Panc1 (cell line): ENCODE measurements at regions not wholly inside any gene's neighbourhood (a gene's known extent, or its start where the extent isn't known, plus 50 kb on each side); places are given as distances from the start of the nearest gene placed in this dataset.

ENCODE experiments used
- ATAC-seq: fragments of 200-7000 bp; cut with Tn5 transposase; 2 replicates; pipeline ENCODE4 v1.9.1; 2020; ENCODE audit warnings: mild to moderate bottlenecking, moderate library complexity
- BruUV-seq: library from RNA; stranded (reverse); fragments of 400-500 nt; replicated peaks from 2 replicates; lab custom pipeline; 2021; lab: Mats Ljungman, UMichigan
- CTCF ChIA-PET: fragments of 300-600 bp; sonication (Branson Sonifier 250); formaldehyde crosslinking; loops from one replicate; lab custom pipeline; 2022; ENCODE audit warnings: antibody characterized with exemption; lab: Charles Lee
- POLR2A ChIA-PET: fragments of 300-600 bp; sonication (Branson Sonifier 250); formaldehyde crosslinking; loops from one replicate; lab custom pipeline; 2022; ENCODE audit warnings: antibody characterized with exemption; lab: Charles Lee
- DNase-seq: peaks from one replicate; pipeline ENCODE4 v3.0.0-alpha.2; 2010; ENCODE audit warnings: low read depth, low spot score
- H3K27ac ChIP-seq: 2 replicates; pipeline ENCODE4 v1.5.1; 2011; ENCODE audit warnings: mild to moderate bottlenecking, low read length, inconsistent platforms
- H3K27me3 ChIP-seq: fragments of 200-500 bp; sonication (Bioruptor generic); 2 replicates; pipeline ENCODE4 v1.6.0; 2014; ENCODE audit warnings: low read length, inconsistent platforms; ENCODE audit not compliant: control insufficient read depth, insufficient read depth
- H3K36me3 ChIP-seq: fragments of 200-500 bp; sonication (Bioruptor generic); 2 replicates; pipeline ENCODE4 v1.5.1; 2014; ENCODE audit warnings: inconsistent platforms, mild to moderate bottlenecking, low read length, moderate library complexity; ENCODE audit not compliant: control insufficient read depth, insufficient read depth
- H3K4me1 ChIP-seq: 2 replicates; pipeline ENCODE4 v1.5.1; 2011; ENCODE audit warnings: inconsistent platforms, mild to moderate bottlenecking, low read length, moderate library complexity; ENCODE audit not compliant: control insufficient read depth, insufficient read depth
- H3K4me3 ChIP-seq, 2 experiments: 2 replicates each; pipeline ENCODE4 v1.5.1; 2011 to 2012; ENCODE audit warnings: low read depth in 2 of 2, low read length in 2 of 2, mild to moderate bottlenecking in 2 of 2, inconsistent platforms in 1 of 2, moderate library complexity in 1 of 2
- H3K9me3 ChIP-seq: fragments of 200-500 bp; sonication (Bioruptor generic); 2 replicates; pipeline ENCODE4 v1.5.1; 2014; ENCODE audit warnings: low read depth, mild to moderate bottlenecking, inconsistent platforms, low read length, moderate library complexity; ENCODE audit not compliant: control insufficient read depth, insufficient read depth
- CTCF ChIP-seq: fragments of 450-650 bp; IDR thresholded peaks from 2 replicates; pipeline ENCODE4 v1.5.1; 2017; ENCODE audit warnings: mild to moderate bottlenecking
- POLR2AphosphoS5 ChIP-seq: IDR thresholded peaks from 2 replicates; pipeline ENCODE4 v1.6.1; 2012; ENCODE audit warnings: mild to moderate bottlenecking, low read depth, low read length, moderate library complexity
- REST ChIP-seq, 2 experiments: IDR thresholded peaks; 2 replicates each; pipeline ENCODE4 v1.6.1; 2011 to 2012; ENCODE audit warnings: low read depth in 2 of 2, control low read depth in 1 of 2, low read length in 1 of 2, mild to moderate bottlenecking in 1 of 2, moderate library complexity in 1 of 2; ENCODE audit not compliant: insufficient read depth in 1 of 2
- SIN3A ChIP-seq: IDR thresholded peaks from 2 replicates; pipeline ENCODE4 v1.6.1; 2012; ENCODE audit warnings: low read depth, mild to moderate bottlenecking, low read length, moderate library complexity, borderline replicate concordance; ENCODE audit not compliant: insufficient read depth
- TCF7L2 ChIP-seq: IDR thresholded peaks from 2 replicates; pipeline ENCODE4 v1.6.1; 2011; ENCODE audit warnings: mild to moderate bottlenecking, low read depth, low read length, inconsistent platforms
- in situ Hi-C: cut with HindIII; loops from 2 replicates; pipeline ENCODE4 v1.10.0; 2016; ENCODE audit warnings: low sequenced_read_pairs, low pct_unique_long_range_greater_than_20kb
- intact Hi-C: fragments of 100-400 bp; cut with micrococcal nuclease; formaldehyde crosslinking; loops from one replicate; pipeline ENCODE4 v1.10.0; 2022; ENCODE audit not compliant: unreplicated experiment

- ChIA-PET POLR2A (no interaction called here), CTCF (no interaction called here)
- intact Hi-C loops (no loop called here), in situ Hi-C loops (no loop called here)
- Histone ChIP-seq H3K27ac (no peak overlapping the region), H3K4me1 (no peaks in the 10 kb centered on the region), H3K4me3 (no peak overlapping the region), H3K27me3 (peaks cover 3% of the 10 kb centered on the region; the same call in 1 of the 2 replicates), H3K9me3 (no peaks in the 10 kb centered on the region), H3K36me3 (no peaks in the 10 kb centered on the region)
- TF ChIP-seq CTCF: no peak
- TF ChIP-seq TCF7L2: no peak
- TF ChIP-seq REST (IDR thresholded peaks at IDR 0.05; ENCODE audit: insufficient read depth in 1 of 2, low read depth in 2 of 2, low read length in 1 of 2): no peak
- TF ChIP-seq SIN3A: no peak
- no peak for TF ChIP-seq POLR2AphosphoS5
- no TSS peak for BruUV-seq
- no peak for ATAC-seq
- DNase-seq: no peak
Observed at GRCh38 chr20:23215344-23215995, 129.3 kb upstream of the CD93 start.

- ChIA-PET CTCF (no interaction called here), POLR2A (no interaction called here)
- BruUV-seq: no TSS peak
- no peak for ATAC-seq
- Histone ChIP-seq H3K36me3 (no peaks in the 10 kb centered on the region), H3K4me1 (no peaks in the 10 kb centered on the region), H3K27me3 (peaks cover 4% of the 10 kb centered on the region; the same call in 1 of the 2 replicates), H3K9me3 (no peaks in the 10 kb centered on the region), H3K4me3 (no peak overlapping the region), H3K27ac (no peak overlapping the region)
- in situ Hi-C loops: no loop called here
- intact Hi-C loops: no loop called here
- no peak for DNase-seq
- TF ChIP-seq SIN3A (no peak), REST (IDR thresholded peaks at IDR 0.05; ENCODE audit: insufficient read depth in 1 of 2, low read depth in 2 of 2, low read length in 1 of 2) (no peak), TCF7L2 (no peak), POLR2AphosphoS5 (no peak), CTCF (no peak)
Observed at GRCh38 chr20:23214903-23215302, 128.8 kb upstream of the CD93 start.
